Loucy (cell line): ENCODE measurements at regions not wholly inside any gene's neighbourhood (a gene's known extent, or its start where the extent isn't known, plus 50 kb on each side); places are given as distances from the start of the nearest gene placed in this dataset.

Experiments used
- H2AFZ ChIP-seq: fragments of 200-600 bp; sonication (generic); 2 replicates; pipeline ENCODE4 v1.6.0; 2016; ENCODE audit warnings: antibody characterized with exemption, mild to moderate bottlenecking, low read length, moderate library complexity
- H3F3A ChIP-seq: fragments of 200-600 bp; 2 replicates; pipeline ENCODE4 v1.6.0; 2016; ENCODE audit warnings: antibody characterized with exemption, low read depth, mild to moderate bottlenecking
- H3K27me3 ChIP-seq: fragments of 200-600 bp; sonication (generic); 2 replicates; pipeline ENCODE4 v1.6.1; 2014; ENCODE audit warnings: low read length, mild to moderate bottlenecking; ENCODE audit not compliant: insufficient read depth, poor library complexity, severe bottlenecking
- H3K36me3 ChIP-seq: fragments of 200-600 bp; sonication (generic); 2 replicates; pipeline ENCODE4 v1.6.1; 2016; ENCODE audit warnings: low read length; ENCODE audit not compliant: insufficient read depth
- H3K4me1 ChIP-seq: fragments of 200-600 bp; sonication (generic); 2 replicates; pipeline ENCODE4 v1.5.1; 2014; ENCODE audit warnings: low read length, mild to moderate bottlenecking; ENCODE audit not compliant: insufficient read depth, poor library complexity, severe bottlenecking
- H3K4me2 ChIP-seq: fragments of 200-600 bp; sonication (generic); 2 replicates; pipeline ENCODE4 v1.6.0; 2014; ENCODE audit warnings: antibody characterized with exemption, low read length, low read depth, mild to moderate bottlenecking; ENCODE audit not compliant: poor library complexity, severe bottlenecking
- H3K4me3 ChIP-seq: fragments of 200-600 bp; sonication (generic); 2 replicates; pipeline ENCODE4 v1.5.1; 2014; ENCODE audit warnings: low read length, mild to moderate bottlenecking, mixed read lengths; ENCODE audit not compliant: poor library complexity, severe bottlenecking
- H3K79me2 ChIP-seq: fragments of 200-600 bp; sonication (generic); 2 replicates; pipeline ENCODE4 v1.6.1; 2014; ENCODE audit warnings: low read length; ENCODE audit not compliant: insufficient read depth
- H3K9ac ChIP-seq: fragments of 200-600 bp; sonication (generic); 2 replicates; pipeline ENCODE4 v1.6.0; 2014; ENCODE audit warnings: mild to moderate bottlenecking, low read depth, low read length, moderate library complexity; ENCODE audit not compliant: poor library complexity, severe bottlenecking
- H3K9me2 ChIP-seq: fragments of 200-600 bp; sonication (generic); replicated peaks from 2 replicates; pipeline ENCODE4 v1.6.1; 2016; ENCODE audit warnings: low read depth, low read length, mixed read lengths
- H3K9me3 ChIP-seq: fragments of 200-600 bp; sonication (generic); 2 replicates; pipeline ENCODE4 v1.6.1; 2014; ENCODE audit warnings: mild to moderate bottlenecking, antibody characterized with exemption, low read length, low read depth; ENCODE audit not compliant: insufficient read depth
- H4K20me1 ChIP-seq: fragments of 200-600 bp; sonication (generic); 2 replicates; pipeline ENCODE4 v1.6.0; 2014; ENCODE audit warnings: antibody characterized with exemption, low read length, mild to moderate bottlenecking; ENCODE audit not compliant: insufficient read depth, poor library complexity, severe bottlenecking
- EZH2phosphoT487 ChIP-seq: fragments of 200-600 bp; IDR thresholded peaks from 2 replicates; pipeline ENCODE4 v1.6.1; 2018; ENCODE audit warnings: antibody characterized with exemption, mild to moderate bottlenecking, moderate library complexity, borderline replicate concordance
- TF ChIP-seq, protein P1 (sequence below): fragments of 200-600 bp; sonication (generic); conservative IDR thresholded peaks from 2 replicates; pipeline ENCODE4 v1.5.1; 2014; ENCODE audit warnings: mild to moderate bottlenecking, antibody characterized with exemption, low read length

DNA sequence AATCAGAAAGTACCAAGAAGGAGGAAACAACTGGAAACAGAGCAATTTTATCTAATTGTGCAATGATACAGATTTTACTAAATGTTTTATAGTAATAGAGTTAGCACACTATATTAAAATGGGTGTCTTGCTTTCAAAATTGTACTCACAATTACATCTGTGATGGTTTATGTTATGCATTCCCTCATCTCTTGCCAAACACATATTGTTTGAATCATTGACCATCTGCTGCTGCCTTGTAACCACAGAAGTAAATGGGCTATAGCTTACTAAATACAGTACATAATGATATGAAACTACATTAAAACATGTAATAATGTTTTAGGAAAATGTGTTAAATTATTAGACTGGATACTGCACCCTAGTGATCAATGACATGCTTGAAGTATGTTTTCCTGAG, 158.1 kb downstream of the SLC25A46 start:
- Histone ChIP-seq H3K36me3 (no peaks in the 10 kb centered on the region), H3K9ac (no peak overlapping the region), H3K9me2 (no peaks in the 10 kb centered on the region), H3K79me2 (no peaks in the 10 kb centered on the region), H3K4me3 (no peak overlapping the region), H3F3A (no peaks in the 10 kb centered on the region), H3K4me2 (no peak overlapping the region), H2AFZ (no peak overlapping the region), H3K27me3 (no peaks in the 10 kb centered on the region), H4K20me1 (no peaks in the 10 kb centered on the region), H3K9me3 (no peaks in the 10 kb centered on the region), H3K4me1 (no peaks in the 10 kb centered on the region)
- TF ChIP-seq EZH2phosphoT487 = no peak
- TF ChIP-seq, protein P1, sequence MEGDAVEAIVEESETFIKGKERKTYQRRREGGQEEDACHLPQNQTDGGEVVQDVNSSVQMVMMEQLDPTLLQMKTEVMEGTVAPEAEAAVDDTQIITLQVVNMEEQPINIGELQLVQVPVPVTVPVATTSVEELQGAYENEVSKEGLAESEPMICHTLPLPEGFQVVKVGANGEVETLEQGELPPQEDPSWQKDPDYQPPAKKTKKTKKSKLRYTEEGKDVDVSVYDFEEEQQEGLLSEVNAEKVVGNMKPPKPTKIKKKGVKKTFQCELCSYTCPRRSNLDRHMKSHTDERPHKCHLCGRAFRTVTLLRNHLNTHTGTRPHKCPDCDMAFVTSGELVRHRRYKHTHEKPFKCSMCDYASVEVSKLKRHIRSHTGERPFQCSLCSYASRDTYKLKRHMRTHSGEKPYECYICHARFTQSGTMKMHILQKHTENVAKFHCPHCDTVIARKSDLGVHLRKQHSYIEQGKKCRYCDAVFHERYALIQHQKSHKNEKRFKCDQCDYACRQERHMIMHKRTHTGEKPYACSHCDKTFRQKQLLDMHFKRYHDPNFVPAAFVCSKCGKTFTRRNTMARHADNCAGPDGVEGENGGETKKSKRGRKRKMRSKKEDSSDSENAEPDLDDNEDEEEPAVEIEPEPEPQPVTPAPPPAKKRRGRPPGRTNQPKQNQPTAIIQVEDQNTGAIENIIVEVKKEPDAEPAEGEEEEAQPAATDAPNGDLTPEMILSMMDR = no peak

DNA sequence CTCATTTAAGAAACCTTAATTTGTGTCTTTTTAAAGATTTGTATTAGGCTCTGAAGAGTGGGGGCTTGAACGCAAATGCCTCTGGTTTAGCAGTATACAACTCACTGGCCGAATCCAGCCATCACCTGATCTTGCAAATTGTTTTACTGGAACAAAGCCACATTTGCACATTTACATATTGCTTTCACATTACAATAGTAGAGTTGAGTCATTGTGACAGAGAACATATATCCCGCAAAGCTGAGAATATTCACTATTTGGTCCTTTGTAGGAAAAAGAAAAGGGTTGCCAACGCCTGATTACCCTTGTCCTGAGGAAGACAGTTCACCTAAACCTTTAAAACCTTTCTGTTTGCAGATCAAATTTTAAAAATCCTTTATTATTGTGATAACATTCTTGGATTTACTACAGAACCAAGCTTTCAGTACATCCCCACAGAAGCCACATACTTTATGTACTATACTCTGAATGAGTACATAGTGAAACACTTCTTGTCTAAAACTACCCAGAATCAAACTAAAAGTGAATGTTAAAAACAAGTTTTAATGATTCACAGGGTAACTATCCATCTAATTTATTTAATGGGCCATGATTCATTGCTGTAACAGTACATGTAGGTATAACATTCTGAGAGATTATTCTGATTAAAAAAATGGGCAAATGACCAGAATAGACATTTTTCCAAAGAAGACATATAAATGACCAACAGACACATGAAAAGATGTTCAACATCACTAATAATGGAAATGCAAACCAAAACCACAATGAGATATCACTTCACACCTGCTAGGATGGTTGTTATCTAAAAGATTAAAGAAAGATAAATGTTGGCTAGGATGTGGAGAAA, 161.0 kb downstream of the SLC25A46 start:
- Histone ChIP-seq H3F3A (no peaks in the 10 kb centered on the region), H3K4me3 (no peak overlapping the region), H2AFZ (no peak overlapping the region), H3K36me3 (no peaks in the 10 kb centered on the region), H3K9me3 (no peaks in the 10 kb centered on the region), H3K4me2 (no peak overlapping the region), H3K9me2 (no peaks in the 10 kb centered on the region), H3K79me2 (no peaks in the 10 kb centered on the region), H4K20me1 (no peaks in the 10 kb centered on the region), H3K4me1 (no peaks in the 10 kb centered on the region), H3K27me3 (no peaks in the 10 kb centered on the region), H3K9ac (no peak overlapping the region)
- TF ChIP-seq, protein P1 = no peak
- no peak for TF ChIP-seq EZH2phosphoT487

DNA sequence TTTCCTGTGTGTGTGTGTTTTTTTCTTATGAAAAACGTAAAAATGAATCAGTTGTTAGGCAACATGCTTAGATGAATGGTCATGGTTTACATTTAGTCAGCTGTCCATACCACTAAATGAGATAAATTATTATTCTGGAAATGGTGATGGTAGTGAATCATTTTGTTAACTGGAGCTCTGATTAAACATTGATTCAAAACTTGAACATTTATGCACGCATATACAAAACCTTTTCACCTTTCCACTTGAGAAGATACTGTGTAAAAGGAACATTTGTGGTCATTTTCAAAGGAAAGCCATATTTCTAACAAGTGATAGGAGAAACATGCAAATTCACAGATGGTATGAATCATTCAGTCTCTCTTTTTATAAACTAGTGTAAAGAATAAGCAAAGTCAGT, 162.0 kb downstream of the SLC25A46 start:
- TF ChIP-seq, protein P1 = no peak
- TF ChIP-seq EZH2phosphoT487 = no peak
- Histone ChIP-seq H3F3A (no peaks in the 10 kb centered on the region), H3K9me3 (no peaks in the 10 kb centered on the region), H3K36me3 (no peaks in the 10 kb centered on the region), H3K9me2 (no peaks in the 10 kb centered on the region), H2AFZ (no peak overlapping the region), H3K4me2 (no peak overlapping the region), H3K4me3 (no peak overlapping the region), H3K4me1 (no peaks in the 10 kb centered on the region), H3K27me3 (no peaks in the 10 kb centered on the region), H3K9ac (no peak overlapping the region), H3K79me2 (no peaks in the 10 kb centered on the region), H4K20me1 (no peaks in the 10 kb centered on the region)
